ENCODE measurements at regions not wholly inside any gene's neighbourhood (a gene's known extent, or its start where the extent isn't known, plus 50 kb on each side); places are given as distances from the start of the nearest gene placed in this dataset.

GRCh38 chr15:69845159-69845558 is 252.6 kb downstream of the TLE3 start:
- TF ChIP-seq POLR2AphosphoS5 (IDR thresholded peaks at IDR 0.05; ENCODE audit: low read depth, low read length) (no peak), POLR2A (IDR thresholded peaks at IDR 0.05; ENCODE audit: low read depth, low read length) (no peak), TAF1 (IDR thresholded peaks at IDR 0.05; ENCODE audit: low read depth, low read length) (no peak), PAX5 (IDR thresholded peaks at IDR 0.05; ENCODE audit: insufficient read depth, low read length, severe bottlenecking) (no peak), SPI1 (IDR thresholded peaks at IDR 0.05; ENCODE audit: low read depth, low read length) (no peak)
